ENCODE measurements at regions not wholly inside any gene's neighbourhood (a gene's known extent, or its start where the extent isn't known, plus 50 kb on each side); places are given as distances from the start of the nearest gene placed in this dataset.

GRCh38 chr6:149224399-149224798 lies 93.1 kb upstream of the TAB2 start:
- H3K27me3 ChIP-seq (ENCODE audit: insufficient read depth, low read depth, severe bottlenecking): no peaks in the 10 kb centered on the region
- no peak for TF ChIP-seq CTCF (IDR thresholded peaks at IDR 0.05; ENCODE audit: low read depth, low read length)
- no peak overlapping the region for H3K27ac ChIP-seq
- H3K9me3 ChIP-seq (ENCODE audit: severe bottlenecking): no peaks in the 10 kb centered on the region
- no peak overlapping the region for H3K4me3 ChIP-seq (ENCODE audit: low read depth, low read length)
- no peaks in the 10 kb centered on the region for H3K36me3 ChIP-seq
- no peak for DNase-seq

GRCh38 chr6:149225370-149225769 lies 92.1 kb upstream of the TAB2 start:
- H3K4me3 ChIP-seq (ENCODE audit: low read depth, low read length): no peak overlapping the region
- H3K36me3 ChIP-seq: no peaks in the 10 kb centered on the region
- TF ChIP-seq CTCF (IDR thresholded peaks at IDR 0.05; ENCODE audit: low read depth, low read length): no peak
- no peaks in the 10 kb centered on the region for H3K27me3 ChIP-seq (ENCODE audit: insufficient read depth, low read depth, severe bottlenecking)
- no peaks in the 10 kb centered on the region for H3K9me3 ChIP-seq (ENCODE audit: severe bottlenecking)
- no peak for DNase-seq
- H3K27ac ChIP-seq: no peak overlapping the region

GRCh38 chr6:149225946-149226345 lies 91.6 kb upstream of the TAB2 start:
- H3K36me3 ChIP-seq: no peaks in the 10 kb centered on the region
- no peak overlapping the region for H3K4me3 ChIP-seq (ENCODE audit: low read depth, low read length)
- DNase-seq: no peak
- no peak for TF ChIP-seq CTCF (IDR thresholded peaks at IDR 0.05; ENCODE audit: low read depth, low read length)
- H3K27ac ChIP-seq: no peak overlapping the region
- H3K27me3 ChIP-seq (ENCODE audit: insufficient read depth, low read depth, severe bottlenecking): no peaks in the 10 kb centered on the region
- H3K9me3 ChIP-seq (ENCODE audit: severe bottlenecking): no peaks in the 10 kb centered on the region

- TF ChIP-seq CTCF (IDR thresholded peaks at IDR 0.05; ENCODE audit: low read depth, low read length): no peak
- no peak overlapping the region for H3K27ac ChIP-seq
- no peaks in the 10 kb centered on the region for H3K27me3 ChIP-seq (ENCODE audit: insufficient read depth, low read depth, severe bottlenecking)
- DNase-seq: no peak
- no peaks in the 10 kb centered on the region for H3K9me3 ChIP-seq (ENCODE audit: severe bottlenecking)
- H3K36me3 ChIP-seq: no peaks in the 10 kb centered on the region
- no peak overlapping the region for H3K4me3 ChIP-seq (ENCODE audit: low read depth, low read length)
Observed at GRCh38 chr6:149227796-149228195, 89.7 kb upstream of the TAB2 start.

- TF ChIP-seq CTCF (IDR thresholded peaks at IDR 0.05; ENCODE audit: low read depth, low read length): no peak
- DNase-seq: no peak
- Histone ChIP-seq H3K9me3 (ENCODE audit: severe bottlenecking) (no peaks in the 10 kb centered on the region), H3K27me3 (ENCODE audit: insufficient read depth, low read depth, severe bottlenecking) (no peaks in the 10 kb centered on the region), H3K36me3 (no peaks in the 10 kb centered on the region), H3K4me3 (ENCODE audit: low read depth, low read length) (no peak overlapping the region), H3K27ac (no peak overlapping the region)
Observed at GRCh38 chr6:149228311-149228955, 89.1 kb upstream of the TAB2 start.

- no peak for TF ChIP-seq CTCF (IDR thresholded peaks at IDR 0.05; ENCODE audit: low read depth, low read length)
- H3K27ac ChIP-seq: no peak overlapping the region
- H3K36me3 ChIP-seq: no peaks in the 10 kb centered on the region
- H3K4me3 ChIP-seq (ENCODE audit: low read depth, low read length): no peak overlapping the region
- no peak for DNase-seq
- no peaks in the 10 kb centered on the region for H3K9me3 ChIP-seq (ENCODE audit: severe bottlenecking)
- H3K27me3 ChIP-seq (ENCODE audit: insufficient read depth, low read depth, severe bottlenecking): no peaks in the 10 kb centered on the region
Observed at GRCh38 chr6:149229096-149229495, 88.4 kb upstream of the TAB2 start.

Data from WERI-Rb-1 (cell line).